Umbilical cord (tissue), 1 donor: ENCODE measurements at regions not wholly inside any gene's neighbourhood (a gene's known extent, or its start where the extent isn't known, plus 50 kb on each side); places are given as distances from the start of the nearest gene placed in this dataset.

ENCODE experiments used
- DNase-seq: peaks from one replicate; pipeline ENCODE4 v3.0.0-alpha.2; 2015; ENCODE audit warnings: low spot score

DNA sequence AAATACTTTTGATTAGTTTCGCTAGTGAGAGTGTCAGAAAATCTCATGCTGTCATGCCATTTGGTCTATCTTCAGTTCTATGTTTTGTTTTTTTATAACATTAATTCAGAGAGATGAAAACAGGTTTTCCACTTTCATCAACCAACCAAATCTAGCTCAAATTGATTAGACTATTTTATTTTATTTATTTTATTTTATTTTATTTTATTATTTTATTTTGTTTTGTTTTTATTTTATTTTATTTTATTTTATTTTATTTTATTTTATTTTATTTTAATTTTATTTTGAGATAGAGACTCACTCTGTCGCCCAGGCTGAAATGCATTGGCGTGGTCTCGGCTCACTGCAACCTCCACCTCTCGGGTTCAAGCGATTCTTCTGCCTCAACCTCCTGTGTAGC lies 1391.0 kb upstream of the ADGRB3 start:
- DNase-seq, result no peak

DNA sequence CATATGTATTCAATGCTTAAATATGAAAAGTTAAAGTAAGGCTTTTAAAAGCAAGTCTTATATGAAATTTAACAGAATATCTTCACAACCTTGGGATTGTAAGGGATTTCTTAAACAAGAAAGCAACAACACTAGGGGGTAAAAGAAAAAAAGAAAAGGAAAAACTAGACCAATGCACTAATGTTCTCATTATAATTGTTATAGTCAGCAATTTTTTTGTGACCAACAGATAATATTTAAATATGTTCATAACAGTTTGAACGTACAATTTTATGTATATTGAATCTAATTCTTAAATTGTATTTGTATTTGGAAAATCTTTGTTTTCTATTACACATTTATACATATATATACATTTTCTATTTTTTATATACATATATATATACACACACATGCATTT lies 1397.8 kb upstream of the ADGRB3 start:
- no peak for DNase-seq

DNA sequence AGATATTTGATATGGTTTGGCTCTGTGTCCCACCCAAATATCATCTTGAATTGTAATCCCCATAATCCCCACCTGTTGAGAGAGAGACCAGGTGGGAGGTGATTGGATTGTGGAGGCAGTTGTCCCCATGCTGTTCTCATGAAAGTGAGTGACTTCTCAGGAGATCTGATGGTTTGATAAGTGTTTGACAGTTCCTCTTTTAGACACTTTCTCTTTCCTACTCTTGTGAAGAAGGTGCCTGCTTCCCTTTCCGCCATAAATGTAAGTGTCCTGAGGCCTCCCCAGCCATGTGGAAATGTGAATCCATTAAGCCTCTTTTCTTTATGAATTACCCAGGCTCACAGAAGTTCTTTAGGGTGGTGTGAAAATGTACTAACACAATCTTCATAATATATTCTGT lies 1404.0 kb upstream of the ADGRB3 start:
- DNase-seq, result no peak

DNA sequence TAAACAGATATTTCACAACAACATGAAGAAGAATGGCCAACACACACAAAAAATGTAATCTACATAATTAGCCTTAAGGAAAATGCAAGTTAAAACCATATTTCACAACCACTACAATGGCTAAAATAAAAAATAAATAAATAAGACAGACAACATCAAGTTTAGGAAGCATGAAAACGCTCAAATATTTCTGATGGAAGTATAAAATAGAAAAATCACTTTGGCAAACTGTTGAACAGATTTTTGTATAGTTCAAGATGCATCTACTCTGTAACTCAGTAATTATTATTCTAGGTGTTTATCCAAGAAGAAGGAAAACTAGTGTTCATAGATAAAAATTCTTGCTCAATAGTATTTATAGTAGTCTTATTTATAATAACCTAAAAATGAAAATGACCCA lies 1410.1 kb upstream of the ADGRB3 start:
- no peak for DNase-seq

DNA sequence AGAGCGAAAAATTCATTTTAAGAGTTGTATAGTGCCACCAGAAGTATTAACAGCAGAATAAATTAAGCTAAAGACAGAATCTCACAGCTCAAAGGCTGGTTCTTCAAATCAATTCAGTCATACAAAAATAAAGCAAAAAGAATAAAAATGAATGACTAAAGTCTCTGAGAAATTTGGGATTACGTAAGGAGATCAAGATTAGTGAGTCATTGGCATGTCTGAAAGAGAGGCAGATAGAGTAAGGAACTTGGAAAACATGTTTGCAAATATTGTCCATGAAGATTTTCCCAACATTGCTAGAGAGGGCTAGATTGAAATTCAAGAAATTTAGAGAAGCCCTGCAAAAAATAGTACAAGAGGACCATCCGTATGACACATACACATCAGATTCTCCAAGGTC lies 1413.9 kb upstream of the ADGRB3 start:
- no peak for DNase-seq

DNA sequence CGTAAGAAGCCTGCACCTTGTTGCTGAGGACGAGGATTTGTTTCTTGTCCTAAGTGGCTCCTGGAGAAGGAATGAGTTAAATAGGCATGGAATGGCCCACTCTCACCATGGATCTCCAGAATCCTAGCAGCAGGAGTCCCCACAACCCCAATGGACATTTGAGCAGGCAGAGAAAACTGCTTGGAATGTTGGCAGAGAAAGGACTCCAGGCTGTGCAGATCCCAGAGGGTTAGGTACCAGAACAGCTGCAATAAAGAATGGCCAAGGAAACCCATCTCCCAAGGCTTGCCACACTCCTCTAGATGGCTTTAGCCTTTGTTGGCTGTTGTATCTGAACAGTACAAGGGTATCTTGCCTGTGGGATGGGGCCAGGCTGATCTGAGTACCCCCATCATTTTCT lies 1415.7 kb upstream of the ADGRB3 start:
- DNase-seq, result no peak

DNA sequence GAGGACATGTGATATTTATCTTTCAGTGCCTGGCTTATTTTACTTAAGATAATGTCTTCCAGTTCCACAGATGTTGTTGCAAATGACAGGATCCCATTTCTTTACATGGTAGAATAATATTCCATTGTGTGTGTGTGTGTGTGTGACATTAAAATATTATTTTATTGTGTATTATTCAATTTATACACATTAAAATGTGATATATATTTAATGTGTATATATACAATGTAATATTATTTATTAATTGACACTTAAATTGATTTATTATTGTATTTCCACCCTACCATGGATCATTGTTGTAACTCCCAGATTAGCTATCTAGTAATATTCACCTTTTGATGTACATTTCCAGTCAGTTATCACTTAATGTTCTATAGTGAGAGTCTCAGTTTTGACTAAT lies 1422.5 kb upstream of the ADGRB3 start:
- DNase-seq, result no peak

DNA sequence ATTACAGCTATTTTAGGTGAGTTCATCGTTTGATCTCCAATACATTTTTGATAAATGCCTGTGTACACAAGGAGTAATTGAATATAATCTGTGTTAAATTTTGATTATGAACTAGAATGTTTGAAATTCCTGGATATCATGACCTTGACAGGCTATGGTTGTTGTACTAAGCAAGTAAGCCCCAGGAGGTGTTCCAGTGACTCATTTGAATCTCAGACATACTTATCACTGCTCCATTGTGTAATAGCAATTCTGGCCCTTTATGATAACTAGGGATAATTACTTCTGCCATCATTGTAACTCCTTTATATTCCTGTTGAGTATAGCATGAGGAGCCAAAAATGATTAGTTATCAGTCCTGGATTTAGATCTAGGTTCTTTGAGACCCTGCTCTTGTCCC lies 1424.6 kb upstream of the ADGRB3 start:
- DNase-seq, result no peak

DNA sequence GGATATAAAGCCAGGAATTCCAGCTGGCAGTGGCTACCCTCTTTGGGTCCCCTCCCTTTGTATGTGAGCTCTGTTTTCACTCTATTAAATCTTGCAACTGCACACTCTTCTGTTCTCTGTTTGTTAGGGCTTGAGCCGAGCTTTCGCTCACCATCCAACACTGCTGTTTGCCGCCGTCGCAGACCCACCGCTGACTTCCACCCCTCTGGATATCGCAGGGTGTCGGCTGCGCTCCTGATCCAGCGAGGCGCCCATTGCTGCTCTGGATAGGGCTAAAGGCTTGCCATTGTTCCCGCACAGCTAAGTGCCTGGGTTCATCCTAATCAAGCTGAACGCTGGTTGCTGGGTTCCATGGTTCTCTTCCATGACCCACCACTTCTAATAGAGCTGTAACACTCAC lies 1433.5 kb upstream of the ADGRB3 start:
- no peak for DNase-seq

DNA sequence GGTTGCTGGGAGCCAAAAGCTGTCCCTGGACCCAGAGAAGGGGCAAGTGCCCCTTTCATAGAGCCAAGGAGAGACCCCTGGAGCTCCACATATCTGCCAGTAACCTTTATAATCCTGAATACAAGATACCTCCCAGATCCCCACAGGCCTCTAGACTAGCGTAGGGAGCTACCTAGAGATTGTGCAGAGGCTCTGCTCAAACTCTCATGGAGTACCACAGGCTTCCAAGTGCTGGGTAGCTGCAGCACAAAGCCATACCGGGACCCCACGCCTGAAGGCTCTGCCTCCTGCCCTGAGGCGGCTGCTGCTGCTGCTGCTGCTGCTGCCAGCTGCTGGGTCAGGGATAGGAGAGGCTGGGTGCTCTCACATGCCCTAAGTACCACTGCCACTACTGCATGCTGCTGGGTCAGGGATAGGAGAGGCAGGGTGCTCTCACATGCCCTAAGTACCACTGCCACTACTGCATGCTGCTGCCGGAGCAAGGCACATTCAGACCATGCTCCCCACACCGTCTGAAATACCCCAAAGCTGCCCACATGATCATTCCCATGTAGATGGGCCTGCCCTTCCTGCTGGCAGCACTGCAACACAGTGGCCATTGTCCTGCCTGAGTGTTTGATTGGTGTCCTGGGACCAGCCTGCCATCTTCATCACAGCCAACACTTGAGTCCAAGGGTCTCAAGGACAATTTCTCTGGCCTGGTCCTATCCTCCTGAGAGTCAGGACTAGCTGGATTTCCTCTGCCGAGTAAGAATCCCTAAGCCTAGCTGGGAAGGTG lies 1434.3 kb upstream of the ADGRB3 start:
- no peak for DNase-seq

DNA sequence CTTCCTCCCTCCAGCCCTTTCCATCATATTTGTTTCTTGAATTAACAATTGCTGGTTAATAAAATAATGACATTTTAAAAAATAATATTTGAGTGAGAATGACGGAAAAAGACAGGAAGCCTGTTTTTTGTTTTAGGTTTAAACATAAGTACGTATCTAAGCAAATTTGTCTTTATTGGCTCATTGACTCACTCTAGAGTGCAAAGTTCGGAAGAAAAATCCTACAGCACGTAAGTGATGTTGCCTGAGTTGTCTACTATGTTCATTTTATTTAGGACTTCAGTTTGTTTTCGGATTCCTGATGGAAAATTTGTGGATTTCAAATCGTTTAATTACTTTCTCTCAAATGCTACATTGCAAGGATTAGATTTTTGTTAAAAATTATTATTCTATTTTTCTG lies 1435.7 kb upstream of the ADGRB3 start:
- DNase-seq, result no peak

DNA sequence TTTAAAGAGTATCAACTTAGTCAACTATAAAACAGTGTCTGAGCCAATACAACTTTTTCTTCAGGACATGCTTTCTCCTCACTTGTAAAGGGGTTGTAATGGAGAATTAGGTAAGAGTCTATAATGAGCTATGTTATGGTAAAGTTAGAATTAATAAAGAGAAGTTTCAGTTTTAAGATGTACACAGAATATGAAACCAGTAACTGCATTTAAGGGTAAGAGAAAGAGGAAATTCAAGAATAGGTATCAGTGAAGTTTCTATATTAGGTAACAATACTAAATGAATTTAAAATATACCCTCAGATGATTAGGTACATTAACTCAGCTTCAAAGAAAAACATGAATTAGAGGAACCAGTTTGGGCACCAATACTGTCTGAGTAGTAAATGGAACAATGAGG lies 1444.3 kb upstream of the ADGRB3 start:
- no peak for DNase-seq

DNA sequence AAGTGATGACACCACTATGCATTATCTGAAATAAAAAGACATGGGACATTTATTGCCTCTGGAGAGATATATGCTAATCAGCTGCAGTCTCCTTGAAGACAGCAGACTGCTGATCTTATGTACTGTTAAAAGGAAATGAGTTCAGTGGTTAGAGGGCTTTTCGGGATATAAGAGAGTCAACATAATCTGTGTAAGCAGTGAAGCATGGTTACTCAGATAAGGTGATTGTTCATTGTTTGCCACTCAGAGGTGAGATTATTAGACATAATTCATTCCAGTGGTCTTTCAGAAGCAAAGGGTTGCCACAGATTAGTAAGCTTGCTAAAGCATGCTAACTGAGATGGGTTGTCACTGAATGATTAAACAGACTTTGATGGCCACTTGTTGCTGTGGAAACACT lies 1450.7 kb upstream of the ADGRB3 start:
- DNase-seq, result no peak

DNA sequence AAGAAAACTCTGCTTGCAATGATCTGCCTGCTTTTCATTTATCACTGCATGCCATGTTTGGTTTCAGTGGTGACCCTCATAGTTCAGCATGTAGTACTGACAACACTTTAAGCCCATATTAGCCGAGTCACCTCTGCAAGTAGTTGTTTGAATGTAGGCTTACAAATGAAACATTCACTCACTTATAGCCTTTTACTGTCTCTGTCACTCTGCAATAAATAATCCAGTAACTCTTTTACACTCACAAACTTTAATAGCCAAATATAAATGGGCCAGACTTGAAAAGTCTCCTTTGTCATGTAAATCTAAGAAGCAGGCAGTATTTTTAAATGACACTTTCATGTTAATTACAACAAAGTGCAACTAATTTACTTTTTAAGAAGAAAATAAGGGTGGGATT lies 1460.0 kb upstream of the ADGRB3 start:
- no peak for DNase-seq

DNA sequence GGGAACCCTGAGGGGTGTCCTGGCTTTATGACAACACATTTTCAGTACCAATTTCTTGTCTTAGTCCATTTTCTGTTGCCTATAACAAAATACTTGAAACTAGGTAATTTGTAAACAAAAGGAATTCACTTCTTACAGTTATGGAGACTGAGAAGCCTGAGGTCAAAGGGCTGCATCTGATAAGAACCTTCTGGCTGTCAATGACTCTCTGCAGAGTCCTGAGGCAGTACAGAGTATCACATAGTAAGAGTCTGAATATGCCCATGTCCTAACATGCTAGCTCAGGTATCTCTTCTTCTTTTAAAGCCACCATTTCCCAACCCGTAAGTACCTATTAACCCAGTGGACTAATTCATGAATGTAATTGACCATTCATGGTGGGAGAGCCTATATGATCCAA lies 1458.6 kb upstream of the EYS start:
- no peak for DNase-seq

DNA sequence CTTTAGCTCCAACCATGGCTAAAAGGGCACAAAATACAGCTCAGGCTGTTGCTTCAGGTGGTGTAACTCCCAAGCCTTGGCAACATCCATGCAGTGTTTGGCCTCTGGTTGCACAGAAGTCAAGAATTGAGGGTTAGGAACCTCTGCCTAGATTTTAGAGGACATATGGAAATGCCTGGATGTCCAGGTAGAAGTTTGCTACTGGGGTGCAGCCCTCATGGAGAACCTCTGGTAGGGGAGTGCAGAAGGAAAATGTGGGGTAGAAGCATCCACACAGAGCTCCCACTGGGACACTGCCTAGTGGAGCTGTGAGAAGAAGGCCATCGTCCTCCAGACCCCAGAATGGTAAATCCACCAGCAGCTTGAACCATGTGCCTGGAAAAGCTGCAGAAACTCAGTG lies 1453.8 kb upstream of the EYS start:
- DNase-seq, result no peak

DNA sequence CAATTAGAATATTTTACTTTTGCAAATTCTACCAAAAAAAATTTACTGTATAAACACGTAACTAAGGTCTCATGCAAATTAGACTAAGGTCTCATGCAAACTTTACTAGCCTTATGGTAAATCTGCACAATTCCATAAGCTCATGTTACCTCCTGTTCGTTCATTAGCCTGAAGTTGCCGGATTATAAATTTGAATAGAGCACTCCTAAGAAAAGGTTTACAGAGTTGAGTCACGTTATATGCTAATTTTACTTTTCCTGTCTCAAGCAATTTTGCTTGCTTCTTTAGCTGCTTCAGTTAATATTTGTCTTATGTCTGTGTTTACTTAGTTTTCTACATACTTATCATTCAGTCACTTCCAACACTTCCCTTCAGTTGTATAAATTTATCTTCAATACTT lies 1434.0 kb upstream of the EYS start:
- no peak for DNase-seq

DNA sequence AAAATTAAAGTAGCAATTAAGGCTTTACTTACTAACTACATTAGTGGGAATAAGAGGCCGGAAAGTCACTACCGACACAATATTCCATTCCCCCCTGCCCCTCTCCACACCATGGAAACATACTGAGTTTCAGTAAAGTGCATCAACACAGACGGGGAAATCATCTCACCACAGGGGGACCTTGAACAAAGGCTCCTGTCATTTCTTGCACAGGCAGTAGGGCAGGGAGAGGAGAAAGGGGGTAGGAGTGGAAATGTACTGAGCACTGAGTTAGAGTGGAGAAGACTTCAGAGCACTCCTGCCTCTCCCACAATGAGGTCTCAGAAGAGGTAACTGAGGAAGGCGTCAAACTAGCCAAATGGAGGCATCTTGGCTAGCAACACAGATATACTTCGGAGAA lies 1426.9 kb upstream of the EYS start:
- no peak for DNase-seq

DNA sequence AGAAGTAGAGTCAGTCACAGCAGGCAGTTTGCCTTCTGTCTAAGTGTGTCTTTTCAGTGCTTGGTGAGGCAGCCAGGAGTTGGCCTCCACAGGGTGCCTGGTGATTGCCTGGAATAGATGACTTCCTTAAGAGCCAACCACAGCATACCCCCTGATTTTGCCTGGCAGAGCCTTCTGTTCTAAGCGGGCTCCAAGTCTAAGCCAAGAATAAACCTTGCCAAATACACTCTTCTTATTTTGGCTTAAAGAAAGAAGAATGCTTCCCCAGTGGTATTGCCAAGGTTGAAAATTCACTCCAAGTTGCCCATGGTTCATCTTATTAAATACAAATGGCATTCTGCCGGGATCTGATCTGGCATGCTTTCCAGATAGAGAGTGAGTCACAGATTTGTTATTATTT lies 1424.8 kb upstream of the EYS start:
- DNase-seq, result no peak

DNA sequence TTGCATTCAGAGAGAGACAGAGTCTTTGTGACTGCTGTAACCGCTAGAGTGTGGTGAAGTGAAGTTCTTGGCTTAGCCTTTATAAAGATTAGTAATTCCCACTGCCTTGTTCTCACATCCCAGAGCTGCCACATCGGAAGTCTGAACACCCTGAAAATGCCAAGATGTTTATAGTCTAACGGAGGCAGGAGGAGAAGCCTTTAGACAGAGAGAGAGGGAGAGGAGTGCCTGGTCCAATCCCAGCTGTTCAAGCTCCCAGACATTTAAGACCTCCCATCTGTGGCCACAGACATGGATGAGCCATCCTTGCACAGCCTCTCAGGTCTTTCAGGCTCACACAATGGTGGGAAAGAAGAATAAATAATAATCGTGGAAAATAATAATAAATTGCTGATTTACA lies 1422.8 kb upstream of the EYS start:
- DNase-seq, result no peak

DNA sequence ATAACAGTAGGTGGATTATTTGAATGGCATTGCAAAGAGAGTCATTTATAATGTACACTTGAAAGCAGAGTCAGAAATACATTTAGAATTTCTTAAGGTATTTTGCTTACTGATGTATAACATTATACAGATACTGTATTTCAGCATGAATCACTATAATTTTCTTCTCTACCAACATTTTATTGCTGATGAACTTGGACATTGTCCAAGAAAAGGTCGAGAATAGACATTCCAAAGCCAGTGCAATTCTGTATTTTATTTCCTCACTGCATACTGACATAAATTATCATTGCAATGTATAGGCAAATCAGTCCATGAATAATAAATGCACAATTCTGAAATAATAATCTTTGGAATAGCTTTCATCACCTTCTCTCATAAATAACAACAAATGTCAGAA lies 1420.0 kb upstream of the EYS start:
- no peak for DNase-seq

DNA sequence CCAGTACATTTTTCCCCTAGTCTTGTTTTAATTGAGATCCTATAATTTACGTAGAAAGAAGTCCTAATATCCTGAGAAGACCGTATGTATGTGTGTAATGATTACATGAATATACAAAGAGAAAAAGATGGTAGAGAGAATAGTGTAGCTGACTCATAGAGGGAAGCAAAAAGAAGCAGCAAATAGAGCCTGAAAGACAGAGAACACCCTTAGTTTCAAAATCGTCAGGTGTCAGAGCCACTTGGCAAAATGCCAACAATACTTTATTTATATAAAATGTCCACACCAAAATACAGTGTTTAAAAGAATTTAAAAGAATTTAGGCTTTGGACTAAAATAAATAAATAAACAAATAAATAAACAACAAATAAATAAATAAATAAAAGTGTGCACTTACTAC lies 1414.1 kb upstream of the EYS start:
- no peak for DNase-seq

DNA sequence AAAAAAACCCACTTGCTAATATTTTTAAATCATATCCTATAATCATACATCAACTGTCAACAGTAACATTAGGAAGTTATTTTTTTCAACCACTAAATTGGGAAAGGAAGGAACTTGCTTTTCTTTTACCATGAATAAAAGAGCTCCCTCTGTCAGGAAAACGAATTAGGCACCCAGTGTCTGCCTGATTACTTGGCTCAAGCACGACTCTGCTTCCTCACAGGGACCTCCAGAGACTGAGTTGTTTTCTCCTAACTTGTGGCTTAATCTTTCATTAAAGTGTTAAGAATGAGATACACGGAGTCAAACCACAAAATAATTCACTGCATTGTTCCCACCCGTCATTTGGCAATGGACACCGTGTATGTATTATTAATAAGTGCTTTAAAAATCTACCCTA lies 1405.1 kb upstream of the EYS start:
- DNase-seq, result no peak

DNA sequence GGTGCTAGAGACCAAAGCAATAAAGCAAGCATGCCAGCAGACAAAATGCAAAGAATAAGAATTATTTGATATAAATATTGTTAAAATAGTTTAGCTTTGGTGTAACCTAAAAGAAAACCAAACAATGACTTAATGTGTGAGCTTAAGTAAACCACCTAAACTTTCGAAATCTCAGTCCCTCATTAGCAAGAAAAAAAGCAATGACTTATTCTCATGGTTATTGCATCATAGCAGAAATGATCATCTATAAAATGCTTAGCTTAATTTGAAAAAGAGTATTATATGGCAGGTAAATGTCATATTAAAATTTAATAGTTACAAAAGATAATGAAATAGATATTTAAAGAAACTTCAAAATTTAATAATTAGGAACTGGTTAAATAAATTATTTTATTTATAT lies 1395.7 kb upstream of the EYS start:
- no peak for DNase-seq
